DND-41 (cell line): ENCODE measurements at regions not wholly inside any gene's neighbourhood (a gene's known extent, or its start where the extent isn't known, plus 50 kb on each side); places are given as distances from the start of the nearest gene placed in this dataset.

Experiments
- ATAC-seq: fragments of 200-7000 bp; cut with Tn5 transposase; 3 replicates; pipeline ENCODE4 v1.9.1; 2021; ENCODE audit warnings: low read depth; ENCODE audit not compliant: insufficient read depth
- DNase-seq: peaks from one replicate; pipeline ENCODE4 v3.0.0-alpha.2; 2020
- H2AFZ ChIP-seq: 2 replicates; pipeline ENCODE4 v1.6.0; 2012; ENCODE audit warnings: low read depth, low read length
- H3K27ac ChIP-seq: 2 replicates; pipeline ENCODE4 v1.5.1; 2012; ENCODE audit warnings: low read length, inconsistent platforms
- H3K27me3 ChIP-seq: fragments of 200-600 bp; sonication (generic); 2 replicates; pipeline ENCODE4 v1.6.0; 2012; ENCODE audit warnings: low read length, mild to moderate bottlenecking, inconsistent platforms; ENCODE audit not compliant: insufficient read depth, poor library complexity
- H3K36me3 ChIP-seq: 2 replicates; pipeline ENCODE4 v1.5.1; 2012; ENCODE audit warnings: low read length, inconsistent platforms; ENCODE audit not compliant: insufficient read depth
- H3K4me1 ChIP-seq: 2 replicates; pipeline ENCODE4 v1.5.1; 2012; ENCODE audit warnings: mild to moderate bottlenecking, low read length; ENCODE audit not compliant: insufficient read depth
- H3K4me2 ChIP-seq: 2 replicates; pipeline ENCODE4 v1.6.0; 2012; ENCODE audit warnings: mild to moderate bottlenecking, moderate library complexity, low read length, inconsistent platforms; ENCODE audit not compliant: insufficient read depth
- H3K4me3 ChIP-seq, 2 experiments: fragments of 200-600 bp in 1 of 2; shearing (Covaris generic) in 1 of 2; 2 replicates each; pipeline ENCODE4 v1.5.1; 2012 to 2016; ENCODE audit warnings: inconsistent platforms in 2 of 2, low read length in 2 of 2, mild to moderate bottlenecking in 2 of 2, low read depth in 1 of 2, moderate library complexity in 1 of 2
- H3K79me2 ChIP-seq: 2 replicates; pipeline ENCODE4 v1.6.0; 2012; ENCODE audit warnings: low read length, inconsistent platforms; ENCODE audit not compliant: insufficient read depth
- H3K9ac ChIP-seq: 2 replicates; pipeline ENCODE4 v1.6.0; 2012; ENCODE audit warnings: low read depth, mild to moderate bottlenecking, inconsistent platforms, low read length, moderate library complexity
- H3K9me3 ChIP-seq: 2 replicates; pipeline ENCODE4 v1.5.1; 2012; ENCODE audit warnings: low read length, moderate library complexity, mild to moderate bottlenecking, inconsistent platforms; ENCODE audit not compliant: insufficient read depth, severe bottlenecking
- H4K20me1 ChIP-seq: 2 replicates; pipeline ENCODE4 v1.6.0; 2012; ENCODE audit warnings: low read length; ENCODE audit not compliant: insufficient read depth
- EZH2 ChIP-seq: IDR thresholded peaks from 3 replicates; pipeline ENCODE4 v1.6.1; 2012; ENCODE audit warnings: borderline replicate concordance, low read depth, mild to moderate bottlenecking, moderate library complexity, low read length, inconsistent platforms; ENCODE audit not compliant: severe bottlenecking
- TF ChIP-seq, protein P1 (sequence below): IDR thresholded peaks from 2 replicates; pipeline ENCODE4 v1.5.1; 2012; ENCODE audit warnings: borderline replicate concordance, low read length, moderate library complexity, mild to moderate bottlenecking; ENCODE audit not compliant: poor library complexity, severe bottlenecking; ENCODE audit errors: extremely low read depth

- Histone ChIP-seq H3K4me1 (no peaks in the 10 kb centered on the region), H3K9me3 (no peaks in the 10 kb centered on the region), H3K4me2 (no peak overlapping the region), H4K20me1 (no peaks in the 10 kb centered on the region), H3K36me3 (no peaks in the 10 kb centered on the region), H3K27me3 (no peaks in the 10 kb centered on the region), H3K9ac (no peak overlapping the region), H3K27ac (no peak overlapping the region), H3K4me3 (no peak overlapping the region), H3K79me2 (no peaks in the 10 kb centered on the region), H2AFZ (no peak overlapping the region)
- DNase-seq (no peak), ATAC-seq (no peak)
- no peak for TF ChIP-seq EZH2
- TF ChIP-seq, protein P1, sequence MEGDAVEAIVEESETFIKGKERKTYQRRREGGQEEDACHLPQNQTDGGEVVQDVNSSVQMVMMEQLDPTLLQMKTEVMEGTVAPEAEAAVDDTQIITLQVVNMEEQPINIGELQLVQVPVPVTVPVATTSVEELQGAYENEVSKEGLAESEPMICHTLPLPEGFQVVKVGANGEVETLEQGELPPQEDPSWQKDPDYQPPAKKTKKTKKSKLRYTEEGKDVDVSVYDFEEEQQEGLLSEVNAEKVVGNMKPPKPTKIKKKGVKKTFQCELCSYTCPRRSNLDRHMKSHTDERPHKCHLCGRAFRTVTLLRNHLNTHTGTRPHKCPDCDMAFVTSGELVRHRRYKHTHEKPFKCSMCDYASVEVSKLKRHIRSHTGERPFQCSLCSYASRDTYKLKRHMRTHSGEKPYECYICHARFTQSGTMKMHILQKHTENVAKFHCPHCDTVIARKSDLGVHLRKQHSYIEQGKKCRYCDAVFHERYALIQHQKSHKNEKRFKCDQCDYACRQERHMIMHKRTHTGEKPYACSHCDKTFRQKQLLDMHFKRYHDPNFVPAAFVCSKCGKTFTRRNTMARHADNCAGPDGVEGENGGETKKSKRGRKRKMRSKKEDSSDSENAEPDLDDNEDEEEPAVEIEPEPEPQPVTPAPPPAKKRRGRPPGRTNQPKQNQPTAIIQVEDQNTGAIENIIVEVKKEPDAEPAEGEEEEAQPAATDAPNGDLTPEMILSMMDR, result no peak
Measured at GRCh38 chr2:176997792-176998169, 214.8 kb upstream of the HNRNPA3 start.

DNA sequence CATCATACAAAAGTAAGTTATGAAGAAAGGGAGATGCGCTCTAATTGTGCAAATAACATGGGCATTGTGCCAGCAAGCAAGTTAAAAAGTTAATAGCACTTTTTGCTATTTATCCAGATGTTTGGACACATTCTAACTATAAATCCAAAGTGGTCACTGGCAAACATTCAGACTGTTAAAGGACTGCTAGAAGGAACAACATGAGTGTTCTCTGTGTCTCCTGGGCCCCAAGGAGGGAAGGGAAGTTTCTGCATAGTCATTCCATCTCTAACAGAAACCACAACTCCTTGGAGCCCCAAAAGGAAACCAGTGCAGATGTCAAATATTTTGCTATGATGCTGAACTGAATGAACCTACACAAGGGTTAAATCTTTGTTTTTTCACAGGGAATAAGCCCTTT, 213.3 kb upstream of the HNRNPA3 start:
- Histone ChIP-seq H3K79me2 (no peaks in the 10 kb centered on the region), H3K9ac (no peak overlapping the region), H2AFZ (no peak overlapping the region), H3K27me3 (no peaks in the 10 kb centered on the region), H3K4me2 (no peak overlapping the region), H3K27ac (no peak overlapping the region), H3K36me3 (no peaks in the 10 kb centered on the region), H3K9me3 (no peaks in the 10 kb centered on the region), H3K4me1 (no peaks in the 10 kb centered on the region), H4K20me1 (no peaks in the 10 kb centered on the region), H3K4me3 (no peak overlapping the region)
- ATAC-seq (no peak), DNase-seq (no peak)
- TF ChIP-seq EZH2, result no peak
- TF ChIP-seq, protein P1, result no peak

DNA sequence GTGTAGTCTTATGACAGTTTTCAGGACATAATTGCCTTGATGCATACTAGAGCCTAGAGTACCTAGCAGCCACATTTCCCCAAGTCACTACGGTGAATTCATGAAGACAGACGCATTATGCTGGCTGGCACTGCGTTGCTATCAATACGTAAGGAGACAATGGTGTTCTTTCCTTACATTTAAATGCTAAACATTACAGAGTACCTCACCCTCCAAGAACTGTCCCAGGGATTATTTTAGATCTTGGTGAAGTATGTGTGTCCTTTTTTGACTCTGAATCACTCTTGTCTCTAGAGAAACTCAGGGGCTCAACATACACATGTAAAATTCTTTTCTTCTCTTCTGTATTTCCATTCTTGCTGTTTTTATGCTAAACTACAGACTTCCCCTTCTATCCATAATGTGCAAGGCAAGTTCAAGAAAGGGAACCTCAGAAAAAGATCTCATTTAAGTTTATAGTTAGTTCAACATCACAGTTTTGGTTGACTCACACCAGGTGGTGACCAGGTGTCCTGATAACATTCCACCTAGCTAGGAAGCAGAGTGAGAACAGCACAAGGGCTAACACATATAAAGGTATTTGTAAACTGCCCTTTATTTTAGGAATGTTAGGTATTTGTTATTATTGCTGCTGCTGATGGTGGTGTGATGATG, 212.4 kb upstream of the HNRNPA3 start:
- Histone ChIP-seq H3K9me3 (no peaks in the 10 kb centered on the region), H3K79me2 (no peaks in the 10 kb centered on the region), H3K27ac (no peak overlapping the region), H3K27me3 (no peaks in the 10 kb centered on the region), H4K20me1 (no peaks in the 10 kb centered on the region), H2AFZ (no peak overlapping the region), H3K4me1 (no peaks in the 10 kb centered on the region), H3K4me3 (no peak overlapping the region), H3K36me3 (no peaks in the 10 kb centered on the region), H3K4me2 (no peak overlapping the region), H3K9ac (no peak overlapping the region)
- ATAC-seq (no peak), DNase-seq (no peak)
- TF ChIP-seq EZH2, result no peak
- TF ChIP-seq, protein P1, result no peak

GRCh38 chr2:177000715-177001072, 211.9 kb upstream of the HNRNPA3 start:
- ATAC-seq, result no peak
- TF ChIP-seq EZH2, result no peak
- TF ChIP-seq, protein P1, result no peak
- Histone ChIP-seq H3K4me1 (no peaks in the 10 kb centered on the region), H3K9me3 (no peaks in the 10 kb centered on the region), H2AFZ (no peak overlapping the region), H3K9ac (no peak overlapping the region), H3K27ac (no peak overlapping the region), H3K79me2 (no peaks in the 10 kb centered on the region), H3K27me3 (no peaks in the 10 kb centered on the region), H3K36me3 (no peaks in the 10 kb centered on the region), H4K20me1 (no peaks in the 10 kb centered on the region), H3K4me3 (no peak overlapping the region), H3K4me2 (no peak overlapping the region)
- no peak for DNase-seq
